Right lung (tissue), 2 donors: ENCODE measurements at regions not wholly inside any gene's neighbourhood (a gene's known extent, or its start where the extent isn't known, plus 50 kb on each side); places are given as distances from the start of the nearest gene placed in this dataset.
"Not testable (repeated sequence)": the region's sequence is repeated elsewhere in the genome, so short reads cannot be mapped to it uniquely, and the experiment has no call there.

Experiments
- DNase-seq, 2 donors: peaks; one replicate each; pipeline ENCODE4 v3.0.0-alpha.2; 2013

- no peak for DNase-seq
Measured at GRCh38 chr16:6856578-6856977, 476.1 kb upstream of the RBFOX1 start.

- no peak for DNase-seq
Measured at GRCh38 chr16:6853565-6853964, 479.1 kb upstream of the RBFOX1 start.

- DNase-seq: no peak
Measured at GRCh38 chr16:6852643-6853225, 479.9 kb upstream of the RBFOX1 start.

GRCh38 chr16:6846452-6846851, 486.2 kb upstream of the RBFOX1 start:
- no peak for DNase-seq

GRCh38 chr16:6841392-6841791, 491.3 kb upstream of the RBFOX1 start:
- DNase-seq: no peak

- no peak for DNase-seq
Measured at GRCh38 chr16:6837722-6838121, 494.9 kb upstream of the RBFOX1 start.

- no peak for DNase-seq
Measured at GRCh38 chr16:6836766-6837165, 495.9 kb upstream of the RBFOX1 start.

GRCh38 chr16:6835941-6836340, 496.7 kb upstream of the RBFOX1 start:
- no peak for DNase-seq

GRCh38 chr16:6835516-6835915, 497.1 kb upstream of the RBFOX1 start:
- DNase-seq: no peak

- DNase-seq: no peak
Measured at GRCh38 chr16:6828690-6829089, 504.0 kb upstream of the RBFOX1 start.

GRCh38 chr16:6827931-6828330, 504.7 kb upstream of the RBFOX1 start:
- DNase-seq: no peak

GRCh38 chr16:6827267-6827666, 505.4 kb upstream of the RBFOX1 start:
- DNase-seq: no peak

GRCh38 chr16:6822041-6822440, 510.6 kb upstream of the RBFOX1 start:
- DNase-seq: no peak

- no peak for DNase-seq
Measured at GRCh38 chr16:6804461-6804860, 528.2 kb upstream of the RBFOX1 start.

- no peak for DNase-seq
Measured at GRCh38 chr16:6803176-6803575, 529.5 kb upstream of the RBFOX1 start.

- DNase-seq: no peak
Measured at GRCh38 chr16:6797223-6797622, 535.4 kb upstream of the RBFOX1 start.

- DNase-seq: no peak
Measured at GRCh38 chr16:6777624-6778023, 555.0 kb upstream of the RBFOX1 start.

- no peak for DNase-seq
Measured at GRCh38 chr16:6775712-6776111, 556.9 kb upstream of the RBFOX1 start.

GRCh38 chr16:6771956-6772355, 560.7 kb upstream of the RBFOX1 start:
- no peak for DNase-seq

GRCh38 chr16:6753553-6753952, 579.1 kb upstream of the RBFOX1 start:
- no peak for DNase-seq

- no peak for DNase-seq
Measured at GRCh38 chr16:6751191-6751590, 581.5 kb upstream of the RBFOX1 start.

- DNase-seq: no peak
Measured at GRCh38 chr16:6749698-6750097, 582.9 kb upstream of the RBFOX1 start.

GRCh38 chr16:6736302-6736701, 596.3 kb upstream of the RBFOX1 start:
- DNase-seq: not testable (repeated sequence)

- DNase-seq: no peak
Measured at GRCh38 chr16:6735631-6736030, 597.0 kb upstream of the RBFOX1 start.

- DNase-seq: no peak
Measured at GRCh38 chr16:6732166-6732565, 600.5 kb upstream of the RBFOX1 start.
